ENCODE measurements at regions not wholly inside any gene's neighbourhood (a gene's known extent, or its start where the extent isn't known, plus 50 kb on each side); places are given as distances from the start of the nearest gene placed in this dataset.

- no peak for DNase-seq
Measured at GRCh38 chr4:137468836-137469235, 63.5 kb downstream of the PCDH18 start.

GRCh38 chr4:137467537-137467936 is 64.8 kb downstream of the PCDH18 start:
- Mint-ChIP-seq H3K27ac (no peak overlapping the region), H3K36me3 (ENCODE audit: low read depth) (no peaks in the 10 kb centered on the region), H3K27me3 (ENCODE audit: low read depth) (no peaks in the 10 kb centered on the region), H3K4me1 (ENCODE audit: low read depth) (no peaks in the 10 kb centered on the region), H3K9me3 (peaks cover 6% of the 10 kb centered on the region), H3K4me3 (no peak overlapping the region)
- CTCF ChIA-PET, result no interaction called here
- no peak for DNase-seq
- intact Hi-C loops (cut with micrococcal nuclease), result no loop called here

More at GRCh38 chr4:137468836-137469235, 63.5 kb downstream of the PCDH18 start:
- no peaks in the 10 kb centered on the region for H3K4me1 Mint-ChIP-seq (ENCODE audit: low read depth)
- intact Hi-C loops (cut with micrococcal nuclease), result no loop called here
- no peak overlapping the region for H3K27ac Mint-ChIP-seq
- no peaks in the 10 kb centered on the region for H3K27me3 Mint-ChIP-seq (ENCODE audit: low read depth)
- no peaks in the 10 kb centered on the region for H3K36me3 Mint-ChIP-seq (ENCODE audit: low read depth)
- peaks cover 4% of the 10 kb centered on the region for H3K9me3 Mint-ChIP-seq
- no peak overlapping the region for H3K4me3 Mint-ChIP-seq
- CTCF ChIA-PET, result no interaction called here

GRCh38 chr4:137463377-137464003 is 68.8 kb downstream of the PCDH18 start:
- intact Hi-C loops (cut with micrococcal nuclease), result no loop called here
- Mint-ChIP-seq H3K27ac (no peak overlapping the region), H3K27me3 (ENCODE audit: low read depth) (no peaks in the 10 kb centered on the region)

GRCh38 chr4:137455647-137456321 is 76.5 kb downstream of the PCDH18 start:
- intact Hi-C loops (cut with micrococcal nuclease), result no loop called here
- no peak for DNase-seq
- no peaks in the 10 kb centered on the region for H3K36me3 Mint-ChIP-seq (ENCODE audit: low read depth)
- H3K4me3 Mint-ChIP-seq, result no peak overlapping the region
- no peak overlapping the region for H3K27ac Mint-ChIP-seq
- no peaks in the 10 kb centered on the region for H3K27me3 Mint-ChIP-seq (ENCODE audit: low read depth)
- peaks cover 5% of the 10 kb centered on the region for H3K9me3 Mint-ChIP-seq
- no peaks in the 10 kb centered on the region for H3K4me1 Mint-ChIP-seq (ENCODE audit: low read depth)
- CTCF ChIA-PET, result interaction anchor here (0.6 kb wide), 2 partner anchors 11 to 56 kb away, joined by 3 read pairs; no protein-coding TSS in a partner anchor

More at GRCh38 chr4:137463377-137464003, 68.8 kb downstream of the PCDH18 start:
- H3K4me1 Mint-ChIP-seq (ENCODE audit: low read depth), result no peaks in the 10 kb centered on the region
- H3K36me3 Mint-ChIP-seq (ENCODE audit: low read depth), result no peaks in the 10 kb centered on the region
- no peak overlapping the region for H3K4me3 Mint-ChIP-seq
- CTCF ChIA-PET, result no interaction called here
- DNase-seq, result no peak
- peaks cover 5% of the 10 kb centered on the region for H3K9me3 Mint-ChIP-seq

GRCh38 chr4:137454767-137455166 is 77.5 kb downstream of the PCDH18 start:
- Mint-ChIP-seq H3K27ac (no peak overlapping the region), H3K36me3 (ENCODE audit: low read depth) (no peaks in the 10 kb centered on the region), H3K9me3 (peaks cover 5% of the 10 kb centered on the region), H3K27me3 (ENCODE audit: low read depth) (no peaks in the 10 kb centered on the region), H3K4me3 (no peak overlapping the region), H3K4me1 (ENCODE audit: low read depth) (no peaks in the 10 kb centered on the region)
- intact Hi-C loops (cut with micrococcal nuclease), result no loop called here
- no peak for DNase-seq
- CTCF ChIA-PET, result interaction anchor here (0.6 kb wide), 1 partner anchor 55 kb away, joined by 3 read pairs; no protein-coding TSS in a partner anchor

GRCh38 chr4:137452799-137453198 is 79.5 kb downstream of the PCDH18 start:
- no peaks in the 10 kb centered on the region for H3K27me3 Mint-ChIP-seq (ENCODE audit: low read depth)
- no peaks in the 10 kb centered on the region for H3K4me1 Mint-ChIP-seq (ENCODE audit: low read depth)
- DNase-seq, result no peak
- intact Hi-C loops (cut with micrococcal nuclease), result no loop called here
- CTCF ChIA-PET, result interaction anchor here (0.6 kb wide), 1 partner anchor 229 kb away, joined by 6 read pairs; no protein-coding TSS in a partner anchor
- no peaks in the 10 kb centered on the region for H3K36me3 Mint-ChIP-seq (ENCODE audit: low read depth)
- peaks cover 5% of the 10 kb centered on the region for H3K9me3 Mint-ChIP-seq
- H3K27ac Mint-ChIP-seq, result no peak overlapping the region
- no peak overlapping the region for H3K4me3 Mint-ChIP-seq

GRCh38 chr4:137451172-137451825 is 81.0 kb downstream of the PCDH18 start:
- Mint-ChIP-seq H3K36me3 (ENCODE audit: low read depth) (no peaks in the 10 kb centered on the region), H3K27me3 (ENCODE audit: low read depth) (no peaks in the 10 kb centered on the region), H3K27ac (no peak overlapping the region), H3K4me3 (no peak overlapping the region), H3K4me1 (ENCODE audit: low read depth) (no peaks in the 10 kb centered on the region), H3K9me3 (peaks cover 5% of the 10 kb centered on the region)
- intact Hi-C loops (cut with micrococcal nuclease), result no loop called here
- CTCF ChIA-PET, result no interaction called here
- DNase-seq, result no peak

GRCh38 chr4:137448402-137448801 is 83.9 kb downstream of the PCDH18 start:
- no peak overlapping the region for H3K27ac Mint-ChIP-seq
- no peak for DNase-seq
- intact Hi-C loops (cut with micrococcal nuclease), result no loop called here
- H3K4me3 Mint-ChIP-seq, result no peak overlapping the region
- H3K9me3 Mint-ChIP-seq, result peaks cover 4% of the 10 kb centered on the region
- H3K27me3 Mint-ChIP-seq (ENCODE audit: low read depth), result no peaks in the 10 kb centered on the region
- no peaks in the 10 kb centered on the region for H3K4me1 Mint-ChIP-seq (ENCODE audit: low read depth)
- CTCF ChIA-PET, result no interaction called here
- no peaks in the 10 kb centered on the region for H3K36me3 Mint-ChIP-seq (ENCODE audit: low read depth)

GRCh38 chr4:137446071-137446470 is 86.2 kb downstream of the PCDH18 start:
- Mint-ChIP-seq H3K27ac (no peak overlapping the region), H3K4me3 (no peak overlapping the region), H3K9me3 (peaks cover 2% of the 10 kb centered on the region), H3K36me3 (ENCODE audit: low read depth) (no peaks in the 10 kb centered on the region), H3K27me3 (ENCODE audit: low read depth) (no peaks in the 10 kb centered on the region), H3K4me1 (ENCODE audit: low read depth) (no peaks in the 10 kb centered on the region)
- CTCF ChIA-PET, result interaction anchor here (0.7 kb wide), 1 partner anchor 972 kb away, joined by 3 read pairs; no protein-coding TSS in a partner anchor
- no peak for DNase-seq
- intact Hi-C loops (cut with micrococcal nuclease), result no loop called here

GRCh38 chr4:137443031-137443800 is 89.1 kb downstream of the PCDH18 start:
- Mint-ChIP-seq H3K36me3 (ENCODE audit: low read depth) (no peaks in the 10 kb centered on the region), H3K27me3 (ENCODE audit: low read depth) (no peaks in the 10 kb centered on the region), H3K4me3 (no peak overlapping the region), H3K4me1 (ENCODE audit: low read depth) (no peaks in the 10 kb centered on the region), H3K9me3 (peaks cover 2% of the 10 kb centered on the region), H3K27ac (no peak overlapping the region)
- CTCF ChIA-PET, result no interaction called here
- DNase-seq, result no peak
- intact Hi-C loops (cut with micrococcal nuclease), result no loop called here

GRCh38 chr4:137432446-137433311 is 99.6 kb downstream of the PCDH18 start:
- H3K36me3 Mint-ChIP-seq (ENCODE audit: low read depth), result no peaks in the 10 kb centered on the region
- no peak overlapping the region for H3K4me3 Mint-ChIP-seq
- H3K27ac Mint-ChIP-seq, result no peak overlapping the region
- CTCF ChIA-PET, result no interaction called here
- H3K4me1 Mint-ChIP-seq (ENCODE audit: low read depth), result no peaks in the 10 kb centered on the region
- H3K27me3 Mint-ChIP-seq (ENCODE audit: low read depth), result no peaks in the 10 kb centered on the region
- H3K9me3 Mint-ChIP-seq, result peaks cover 2% of the 10 kb centered on the region
- DNase-seq, result no peak
- intact Hi-C loops (cut with micrococcal nuclease), result no loop called here
